HG03025 (cell line): ENCODE measurements at regions not wholly inside any gene's neighbourhood (a gene's known extent, or its start where the extent isn't known, plus 50 kb on each side); places are given as distances from the start of the nearest gene placed in this dataset.
A peak's percentile ranks its signal among the peaks of the same experiment; 100 is the strongest.

ENCODE experiments used
- ATAC-seq: cut with Tn5 transposase; IDR thresholded peaks from one replicate; pipeline ENCODE4 v1.9.1; 2021; ENCODE audit warnings: mild to moderate bottlenecking, moderate library complexity; ENCODE audit not compliant: unreplicated experiment, low FRiP score

- no peak for ATAC-seq
Observed at GRCh38 chr2:7813541-7814292, 868.1 kb upstream of the ID2 start.

- no peak for ATAC-seq
Observed at GRCh38 chr2:7815726-7816125, 866.1 kb upstream of the ID2 start.

GRCh38 chr2:7816233-7816632 is 865.6 kb upstream of the ID2 start:
- no peak for ATAC-seq

GRCh38 chr2:7816944-7817343 is 864.9 kb upstream of the ID2 start:
- no peak for ATAC-seq

GRCh38 chr2:7819316-7819715 is 862.5 kb upstream of the ID2 start:
- ATAC-seq = no peak

GRCh38 chr2:7819850-7820249 is 862.0 kb upstream of the ID2 start:
- ATAC-seq = no peak

GRCh38 chr2:7824211-7824610 is 857.6 kb upstream of the ID2 start:
- ATAC-seq = no peak

GRCh38 chr2:7825591-7826312 is 856.1 kb upstream of the ID2 start:
- ATAC-seq = peak; percentile 78

- no peak for ATAC-seq
Observed at GRCh38 chr2:7826656-7827055, 855.2 kb upstream of the ID2 start.

- no peak for ATAC-seq
Observed at GRCh38 chr2:7829241-7829640, 852.6 kb upstream of the ID2 start.

- ATAC-seq = no peak
Observed at GRCh38 chr2:7830616-7831015, 851.2 kb upstream of the ID2 start.

- no peak for ATAC-seq
Observed at GRCh38 chr2:7835151-7835550, 846.7 kb upstream of the ID2 start.

- peak; percentile 90 for ATAC-seq
Observed at GRCh38 chr2:7835693-7836680, 845.9 kb upstream of the ID2 start.

GRCh38 chr2:7837237-7837760 is 844.6 kb upstream of the ID2 start:
- ATAC-seq = no peak

GRCh38 chr2:7838669-7839068 is 843.2 kb upstream of the ID2 start:
- ATAC-seq = no peak

- no peak for ATAC-seq
Observed at GRCh38 chr2:7840651-7841380, 841.0 kb upstream of the ID2 start.

- ATAC-seq = no peak
Observed at GRCh38 chr2:7841751-7842150, 840.1 kb upstream of the ID2 start.

GRCh38 chr2:7844414-7844965 is 837.4 kb upstream of the ID2 start:
- no peak for ATAC-seq

GRCh38 chr2:7845332-7845731 is 836.5 kb upstream of the ID2 start:
- no peak for ATAC-seq

- ATAC-seq = no peak
Observed at GRCh38 chr2:7846607-7847006, 835.2 kb upstream of the ID2 start.
